Stimulated activated naive CD8-positive, alpha-beta T cell treated with anti-CD3 and anti-CD28 coated beads, Interleukin-15, Interleukin-2, amounts not matched to agents 100 U/mL and 50 U/mL, for 24 hours (primary cell): ENCODE measurements at regions not wholly inside any gene's neighbourhood (a gene's known extent, or its start where the extent isn't known, plus 50 kb on each side); places are given as distances from the start of the nearest gene placed in this dataset.

Source experiments
- ATAC-seq: fragments of 150-1000 bp; cut with Tn5 transposase; one replicate; pipeline ENCODE4 v1.10.0; 2021
- DNase-seq: peaks from one replicate; pipeline ENCODE4 v3.0.0; 2021

- ATAC-seq (no peak), DNase-seq (no peak)
These were observed 235.3 kb upstream of the CEP162 start for GRCh38 chr6:84462698-84463097.

GRCh38 chr6:84461461-84461860 lies 234.0 kb upstream of the CEP162 start:
- no peak for DNase-seq
- ATAC-seq = no peak

GRCh38 chr6:84460491-84460890 lies 233.0 kb upstream of the CEP162 start:
- ATAC-seq = no peak
- DNase-seq = no peak

- no peak for ATAC-seq
- DNase-seq = no peak
These were observed 232.0 kb upstream of the CEP162 start for GRCh38 chr6:84459401-84459800.

- DNase-seq (no peak), ATAC-seq (no peak)
These were observed 230.8 kb upstream of the CEP162 start for GRCh38 chr6:84458271-84458670.

- no peak for DNase-seq
These were observed 229.8 kb upstream of the CEP162 start for GRCh38 chr6:84457276-84457675.

GRCh38 chr6:84456803-84457202 lies 229.4 kb upstream of the CEP162 start:
- ATAC-seq (no peak), DNase-seq (no peak)

More at GRCh38 chr6:84457276-84457675, 229.8 kb upstream of the CEP162 start:
- ATAC-seq = no peak

- ATAC-seq (no peak), DNase-seq (no peak)
These were observed 228.1 kb upstream of the CEP162 start for GRCh38 chr6:84455511-84456029.

- DNase-seq (no peak), ATAC-seq (no peak)
These were observed 226.1 kb upstream of the CEP162 start for GRCh38 chr6:84453499-84453898.

GRCh38 chr6:84450018-84450417 lies 222.6 kb upstream of the CEP162 start:
- DNase-seq (no peak), ATAC-seq (no peak)

GRCh38 chr6:84449220-84449619 lies 221.8 kb upstream of the CEP162 start:
- DNase-seq (no peak), ATAC-seq (no peak)

- no peak for DNase-seq
- no peak for ATAC-seq
These were observed 220.9 kb upstream of the CEP162 start for GRCh38 chr6:84448331-84448730.

- no peak for DNase-seq
- no peak for ATAC-seq
These were observed 220.2 kb upstream of the CEP162 start for GRCh38 chr6:84447651-84448050.

GRCh38 chr6:84445068-84445467 lies 217.6 kb upstream of the CEP162 start:
- ATAC-seq (no peak), DNase-seq (no peak)

- DNase-seq (no peak), ATAC-seq (no peak)
These were observed 214.8 kb upstream of the CEP162 start for GRCh38 chr6:84442208-84442607.

GRCh38 chr6:84441456-84441855 lies 214.0 kb upstream of the CEP162 start:
- no peak for ATAC-seq

GRCh38 chr6:84434550-84434949 lies 207.1 kb upstream of the CEP162 start:
- ATAC-seq = no peak
- no peak for DNase-seq

More at GRCh38 chr6:84441456-84441855, 214.0 kb upstream of the CEP162 start:
- DNase-seq = no peak

- no peak for ATAC-seq
- DNase-seq = no peak
These were observed 205.2 kb upstream of the CEP162 start for GRCh38 chr6:84432619-84433018.

GRCh38 chr6:84428300-84428907 lies 201.0 kb upstream of the CEP162 start:
- no peak for ATAC-seq
- peak; percentile 17 for DNase-seq

- DNase-seq = no peak
- no peak for ATAC-seq
These were observed 198.7 kb upstream of the CEP162 start for GRCh38 chr6:84425971-84426705.

- ATAC-seq (no peak), DNase-seq (no peak)
These were observed 197.5 kb upstream of the CEP162 start for GRCh38 chr6:84424956-84425355.

GRCh38 chr6:84422380-84422968 lies 195.0 kb upstream of the CEP162 start:
- ATAC-seq (no peak), DNase-seq (peak; percentile 21)

- no peak for ATAC-seq
These were observed 193.6 kb upstream of the CEP162 start for GRCh38 chr6:84421031-84421430.

More at GRCh38 chr6:84421031-84421430, 193.6 kb upstream of the CEP162 start:
- DNase-seq = no peak
